ENCODE measurements at regions not wholly inside any gene's neighbourhood (a gene's known extent, or its start where the extent isn't known, plus 50 kb on each side); places are given as distances from the start of the nearest gene placed in this dataset.

DNA sequence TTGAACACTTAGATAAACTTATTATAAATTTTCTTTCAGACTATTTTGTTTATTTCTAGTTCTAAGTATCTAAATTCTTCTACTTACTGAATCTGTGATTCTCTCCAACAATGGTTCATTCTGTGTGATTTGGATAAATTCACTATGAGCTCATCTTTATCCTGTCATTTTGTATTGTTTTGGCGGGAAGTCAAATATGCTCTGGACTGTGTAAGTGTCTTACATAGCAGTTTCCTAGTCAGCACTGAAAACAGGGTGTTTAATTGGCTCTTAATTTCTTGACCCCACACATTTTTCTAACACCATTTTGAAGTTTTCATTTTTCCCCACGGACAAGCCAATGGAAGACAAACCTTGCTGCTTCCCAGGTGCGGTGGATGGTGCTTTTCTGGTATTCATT lies 207.0 kb upstream of the ACO1 start:
- H3K4me1 ChIP-seq (ENCODE audit: control insufficient read depth, insufficient read depth, low read length), result no peaks in the 10 kb centered on the region
- DNase-seq, result no peak
- no peaks in the 10 kb centered on the region for H3K27me3 ChIP-seq (ENCODE audit: control insufficient read depth, insufficient read depth, low read length, poor library complexity, severe bottlenecking)
- H3K4me3 Mint-ChIP-seq, result no peak overlapping the region
- peaks cover 4% of the 10 kb centered on the region for H3K9me3 Mint-ChIP-seq
- H3K27me3 Mint-ChIP-seq (ENCODE audit: insufficient read depth), result no peaks in the 10 kb centered on the region
- 93 to 100% methylated on average over 1 to 3 of the region's 3 CpGs for WGBS, 2 experiments (ENCODE audit: insufficient coverage in 1 of 2, insufficient read length in 1 of 2)
- no peak overlapping the region for H3K27ac ChIP-seq (ENCODE audit: low read depth, low read length)
- no peak overlapping the region for H3K27ac Mint-ChIP-seq
- H3K9ac ChIP-seq (ENCODE audit: extremely low read depth, low read length, poor library complexity, severe bottlenecking), result no peak overlapping the region
- H3K36me3 ChIP-seq (ENCODE audit: control insufficient read depth, insufficient read depth, low read length), result no peaks in the 10 kb centered on the region
- no peak overlapping the region for H3K4me3 ChIP-seq (ENCODE audit: low read length)
- H3K36me3 Mint-ChIP-seq (ENCODE audit: low read depth), result no peaks in the 10 kb centered on the region
- no peak for TF ChIP-seq CTCF (conservative IDR thresholded peaks at IDR 0.05)
- peaks cover 5% of the 10 kb centered on the region for H3K9me3 ChIP-seq (ENCODE audit: control insufficient read depth, low read length)
- no peaks in the 10 kb centered on the region for H3K4me1 Mint-ChIP-seq

- peaks cover 5% of the 10 kb centered on the region for H3K9me3 ChIP-seq (ENCODE audit: control insufficient read depth, low read length)
- H3K36me3 ChIP-seq (ENCODE audit: control insufficient read depth, insufficient read depth, low read length), result no peaks in the 10 kb centered on the region
- H3K27me3 Mint-ChIP-seq (ENCODE audit: insufficient read depth), result no peaks in the 10 kb centered on the region
- H3K9ac ChIP-seq (ENCODE audit: extremely low read depth, low read length, poor library complexity, severe bottlenecking), result no peak overlapping the region
- H3K27ac Mint-ChIP-seq, result no peak overlapping the region
- no peak overlapping the region for H3K4me3 Mint-ChIP-seq
- H3K9me3 Mint-ChIP-seq, result peaks cover 4% of the 10 kb centered on the region
- H3K27me3 ChIP-seq (ENCODE audit: control insufficient read depth, insufficient read depth, low read length, poor library complexity, severe bottlenecking), result no peaks in the 10 kb centered on the region
- H3K36me3 Mint-ChIP-seq (ENCODE audit: low read depth), result no peaks in the 10 kb centered on the region
- no peaks in the 10 kb centered on the region for H3K4me1 ChIP-seq (ENCODE audit: control insufficient read depth, insufficient read depth, low read length)
- no peak overlapping the region for H3K27ac ChIP-seq (ENCODE audit: low read depth, low read length)
- no peak for TF ChIP-seq CTCF (conservative IDR thresholded peaks at IDR 0.05)
- no peak for DNase-seq
- no CpG with 5 or more reads among the region's 1 CpG for WGBS, 2 experiments (ENCODE audit: insufficient coverage in 1 of 2, insufficient read length in 1 of 2)
- H3K4me1 Mint-ChIP-seq, result no peaks in the 10 kb centered on the region
- no peak overlapping the region for H3K4me3 ChIP-seq (ENCODE audit: low read length)
These were observed 203.8 kb upstream of the ACO1 start for GRCh38 chr9:32180597-32180996.

DNA sequence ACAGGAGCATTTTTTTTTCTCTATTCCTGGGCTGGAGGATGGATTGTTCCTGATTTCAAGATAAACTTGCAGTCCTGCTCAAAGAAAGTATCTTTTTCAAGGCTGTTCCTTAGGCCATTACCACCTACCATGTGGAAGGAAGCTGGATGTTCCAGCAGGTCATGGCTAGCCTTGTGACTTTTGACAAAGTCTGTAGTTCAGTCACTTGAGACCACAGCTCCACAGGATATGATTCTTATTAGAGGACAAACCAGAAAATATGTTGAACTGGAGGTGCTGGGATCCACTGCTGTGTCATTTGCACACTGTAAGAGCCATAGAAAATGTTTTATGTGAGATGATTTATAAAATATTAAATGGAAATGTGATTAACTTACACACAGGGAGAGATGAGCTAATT lies 184.2 kb upstream of the ACO1 start:
- no peaks in the 10 kb centered on the region for H3K27me3 ChIP-seq (ENCODE audit: control insufficient read depth, insufficient read depth, low read length, poor library complexity, severe bottlenecking)
- no peak for TF ChIP-seq CTCF (conservative IDR thresholded peaks at IDR 0.05)
- H3K4me3 ChIP-seq (ENCODE audit: low read length), result no peak overlapping the region
- no peaks in the 10 kb centered on the region for H3K9me3 ChIP-seq (ENCODE audit: control insufficient read depth, low read length)
- DNase-seq, result no peak
- H3K27ac ChIP-seq (ENCODE audit: low read depth, low read length), result no peak overlapping the region
- Mint-ChIP-seq H3K27me3 (ENCODE audit: insufficient read depth) (no peaks in the 10 kb centered on the region), H3K27ac (no peak overlapping the region), H3K36me3 (ENCODE audit: low read depth) (no peaks in the 10 kb centered on the region), H3K9me3 (no peaks in the 10 kb centered on the region), H3K4me3 (no peak overlapping the region), H3K4me1 (peaks cover 5% of the 10 kb centered on the region)
- H3K4me1 ChIP-seq (ENCODE audit: control insufficient read depth, insufficient read depth, low read length), result no peaks in the 10 kb centered on the region
- H3K9ac ChIP-seq (ENCODE audit: extremely low read depth, low read length, poor library complexity, severe bottlenecking), result no peak overlapping the region
- H3K36me3 ChIP-seq (ENCODE audit: control insufficient read depth, insufficient read depth, low read length), result no peaks in the 10 kb centered on the region
